Sigmoid colon (tissue), 6 donors: ENCODE measurements at regions not wholly inside any gene's neighbourhood (a gene's known extent, or its start where the extent isn't known, plus 50 kb on each side); places are given as distances from the start of the nearest gene placed in this dataset.

Experiments
- DNase-seq: peaks from one replicate; pipeline ENCODE4 v3.0.0-alpha.2; 2019
- H3K27ac ChIP-seq, 4 donors: fragments of 200-600 bp; sonication (generic); one replicate each; pipeline ENCODE4 v1.5.1; 2016 to 2019; ENCODE audit warnings: mild to moderate bottlenecking in 1 of 4
- H3K27me3 ChIP-seq, 3 donors: fragments of 200-600 bp; sonication (generic); one replicate each; pipeline ENCODE4 v1.5.1; 2019; ENCODE audit warnings: mild to moderate bottlenecking in 1 of 3
- H3K36me3 ChIP-seq, 4 donors: fragments of 200-600 bp; sonication (generic); one replicate each; pipeline ENCODE4 v1.5.1; 2016 to 2019
- H3K4me1 ChIP-seq, 4 donors: fragments of 200-600 bp; sonication (generic); one replicate each; pipeline ENCODE4 v1.5.1; 2017 to 2019
- H3K4me3 ChIP-seq, 4 donors: fragments of 200-600 bp; sonication (generic); one replicate each; pipeline ENCODE4 v1.5.1; 2017 to 2019; ENCODE audit warnings: mild to moderate bottlenecking in 2 of 4, moderate library complexity in 1 of 4
- H3K9me3 ChIP-seq, 4 donors: fragments of 200-600 bp in 3 of 4; sonication (generic) in 3 of 4; one replicate each; pipeline versions ENCODE4 v1.5.1 to v1.6.1; 2013 to 2019
- CTCF ChIP-seq, 4 experiments: fragments of 450-650 bp in 3 of 4; fragments of 200-600 bp in 1 of 4; IDR thresholded peaks; one replicate each; pipeline ENCODE4 v1.5.1; 2016 to 2019; ENCODE audit warnings: antibody characterized with exemption in 4 of 4, mild to moderate bottlenecking in 3 of 4, moderate library complexity in 2 of 4
- EP300 ChIP-seq, 4 donors: sonication (generic); formaldehyde crosslinking; IDR thresholded peaks; one replicate each; pipeline ENCODE4 v1.6.1; 2017; ENCODE audit warnings: antibody characterized with exemption in 4 of 4
- POLR2A ChIP-seq, 2 donors: fragments of 450-650 bp; IDR thresholded peaks; one replicate each; pipeline ENCODE4 v1.6.1; 2016; ENCODE audit warnings: antibody characterized with exemption in 2 of 2, mild to moderate bottlenecking in 2 of 2, moderate library complexity in 2 of 2
- POLR2AphosphoS5 ChIP-seq, 4 donors: sonication (generic); formaldehyde crosslinking; IDR thresholded peaks; one replicate each; pipeline ENCODE4 v1.6.1; 2017; ENCODE audit warnings: antibody characterized with exemption in 4 of 4
- WGBS, 2 donors: extraction: QIAGEN DNeasy Blood & Tissue Kit; methylation state at CpG; one replicate each; pipeline ENCODE4 v1.1.7; 2013; 5-methylcytosine and 5-hydroxymethylcytosine counted together
- intact Hi-C: fragments of 100-400 bp; cut with DNase I; formaldehyde crosslinking; loops from one replicate; pipeline ENCODE4 v1.15.1; 2023
- donor health status: healthy with polysubstance abuse.
- donor health status: healthy.

GRCh38 chr4:96675416-96675815 lies 835.5 kb downstream of the PDHA2 start:
- 78 to 85% methylated on average over 1 of the region's 1 CpG for WGBS, 2 donors

GRCh38 chr4:96675896-96676295 lies 836.0 kb downstream of the PDHA2 start:
- no peak for TF ChIP-seq CTCF (IDR thresholded peaks at IDR 0.05)
- no peak for TF ChIP-seq POLR2AphosphoS5 (IDR thresholded peaks at IDR 0.05)
- TF ChIP-seq EP300 (IDR thresholded peaks at IDR 0.05): no peak
- no peak for TF ChIP-seq POLR2A (IDR thresholded peaks at IDR 0.05)
- H3K4me3 ChIP-seq: no peak overlapping the region
- H3K9me3 ChIP-seq: no peaks in the 10 kb centered on the region
- WGBS, 2 donors: 78% methylated on average over 1 of the region's 1 CpG
- DNase-seq: no peak
- intact Hi-C loops: no loop called here
- H3K36me3 ChIP-seq: no peaks in the 10 kb centered on the region
- no peaks in the 10 kb centered on the region for H3K27me3 ChIP-seq
- H3K4me1 ChIP-seq: no peaks in the 10 kb centered on the region
- no peak overlapping the region for H3K27ac ChIP-seq

More at GRCh38 chr4:96675416-96675815, 835.5 kb downstream of the PDHA2 start:
- intact Hi-C loops: no loop called here
- Histone ChIP-seq H3K36me3 (no peaks in the 10 kb centered on the region), H3K9me3 (no peaks in the 10 kb centered on the region), H3K27ac (no peak overlapping the region), H3K27me3 (no peaks in the 10 kb centered on the region), H3K4me3 (no peak overlapping the region), H3K4me1 (no peaks in the 10 kb centered on the region)
- no peak for TF ChIP-seq CTCF (IDR thresholded peaks at IDR 0.05)
- TF ChIP-seq EP300 (IDR thresholded peaks at IDR 0.05): no peak
- TF ChIP-seq POLR2AphosphoS5 (IDR thresholded peaks at IDR 0.05): no peak
- no peak for TF ChIP-seq POLR2A (IDR thresholded peaks at IDR 0.05)
- DNase-seq: no peak

- TF ChIP-seq EP300 (IDR thresholded peaks at IDR 0.05) (no peak), POLR2AphosphoS5 (IDR thresholded peaks at IDR 0.05) (no peak), CTCF (IDR thresholded peaks at IDR 0.05) (no peak), POLR2A (IDR thresholded peaks at IDR 0.05) (no peak)
- intact Hi-C loops: no loop called here
- WGBS, 2 donors: 90 to 91% methylated on average over 3 of the region's 3 CpGs
- H3K4me3 ChIP-seq: no peak overlapping the region
- H3K36me3 ChIP-seq: no peaks in the 10 kb centered on the region
- no peaks in the 10 kb centered on the region for H3K9me3 ChIP-seq
- no peaks in the 10 kb centered on the region for H3K27me3 ChIP-seq
- H3K27ac ChIP-seq: no peak overlapping the region
- no peaks in the 10 kb centered on the region for H3K4me1 ChIP-seq
- no peak for DNase-seq
These were observed 837.0 kb downstream of the PDHA2 start for GRCh38 chr4:96676754-96677435.

- Histone ChIP-seq H3K9me3 (no peaks in the 10 kb centered on the region), H3K27me3 (no peaks in the 10 kb centered on the region), H3K4me1 (no peaks in the 10 kb centered on the region), H3K36me3 (no peaks in the 10 kb centered on the region), H3K27ac (no peak overlapping the region), H3K4me3 (no peak overlapping the region)
- intact Hi-C loops: no loop called here
- TF ChIP-seq CTCF (IDR thresholded peaks at IDR 0.05) (no peak), EP300 (IDR thresholded peaks at IDR 0.05) (no peak), POLR2AphosphoS5 (IDR thresholded peaks at IDR 0.05) (no peak), POLR2A (IDR thresholded peaks at IDR 0.05) (no peak)
- DNase-seq: no peak
- WGBS, 2 donors: 36 to 60% methylated on average over 1 of the region's 1 CpG
These were observed 837.6 kb downstream of the PDHA2 start for GRCh38 chr4:96677499-96677898.

GRCh38 chr4:96681218-96681617 lies 841.3 kb downstream of the PDHA2 start:
- no peaks in the 10 kb centered on the region for H3K9me3 ChIP-seq
- TF ChIP-seq CTCF (IDR thresholded peaks at IDR 0.05): no peak
- TF ChIP-seq POLR2AphosphoS5 (IDR thresholded peaks at IDR 0.05): no peak
- TF ChIP-seq POLR2A (IDR thresholded peaks at IDR 0.05): no peak
- no peak for TF ChIP-seq EP300 (IDR thresholded peaks at IDR 0.05)
- H3K4me1 ChIP-seq: no peaks in the 10 kb centered on the region
- H3K27ac ChIP-seq: no peak overlapping the region
- no peaks in the 10 kb centered on the region for H3K27me3 ChIP-seq
- no peaks in the 10 kb centered on the region for H3K36me3 ChIP-seq
- no peak overlapping the region for H3K4me3 ChIP-seq
- DNase-seq: no peak
- intact Hi-C loops: no loop called here
